ENCODE measurements at regions not wholly inside any gene's neighbourhood (a gene's known extent, or its start where the extent isn't known, plus 50 kb on each side); places are given as distances from the start of the nearest gene placed in this dataset.

- Histone ChIP-seq H3K36me3 (no peaks in the 10 kb centered on the region), H3K27me3 (no peaks in the 10 kb centered on the region), H3K27ac (no peak overlapping the region), H3K4me3 (no peak overlapping the region), H3K9me3 (no peaks in the 10 kb centered on the region), H3K4me1 (peaks cover 11 to 12% of the 10 kb centered on the region in 2 donors)
- ATAC-seq (no peak), DNase-seq (no peak)
- intact Hi-C loops (cut with DNase I; ENCODE audit: low total_unique reads): no loop called here
- no peak for TF ChIP-seq CTCF (IDR thresholded peaks at IDR 0.05 in 4 of 5, conservative IDR thresholded peaks at IDR 0.05 in 1 of 5)
- TF ChIP-seq POLR2A (IDR thresholded peaks at IDR 0.05): no peak
- in situ Hi-C loops (cut with MboI; ENCODE audit: low sequenced_read_pairs in 4 of 4): no loop called here
Observed at GRCh38 chr1:228980232-228980937, 245.1 kb downstream of the RHOU start.

- DNase-seq: no peak
- peaks cover 17 to 19% of the 10 kb centered on the region in 2 donors for H3K4me1 ChIP-seq
- no peak for ATAC-seq
- H3K4me3 ChIP-seq: no peak overlapping the region
- H3K27me3 ChIP-seq: no peaks in the 10 kb centered on the region
- no peaks in the 10 kb centered on the region for H3K9me3 ChIP-seq
- no peak for TF ChIP-seq POLR2A (IDR thresholded peaks at IDR 0.05)
- H3K27ac ChIP-seq: no peak overlapping the region
- in situ Hi-C loops (cut with MboI; ENCODE audit: low sequenced_read_pairs in 4 of 4) (no loop called here), intact Hi-C loops (cut with DNase I; ENCODE audit: low total_unique reads) (no loop called here)
- H3K36me3 ChIP-seq: no peaks in the 10 kb centered on the region
Observed at GRCh38 chr1:228982637-228983036, 247.4 kb downstream of the RHOU start.

GRCh38 chr1:228983231-228983660, 248.0 kb downstream of the RHOU start:
- Histone ChIP-seq H3K4me1 (peaks cover 17 to 18% of the 10 kb centered on the region in 2 donors), H3K27me3 (no peaks in the 10 kb centered on the region), H3K4me3 (no peak overlapping the region), H3K27ac (no peak overlapping the region), H3K36me3 (no peaks in the 10 kb centered on the region), H3K9me3 (no peaks in the 10 kb centered on the region)
- intact Hi-C loops (cut with DNase I; ENCODE audit: low total_unique reads) (no loop called here), in situ Hi-C loops (cut with MboI; ENCODE audit: low sequenced_read_pairs in 4 of 4) (no loop called here)
- no peak for TF ChIP-seq CTCF (IDR thresholded peaks at IDR 0.05 in 4 of 5, conservative IDR thresholded peaks at IDR 0.05 in 1 of 5)
- no peak for TF ChIP-seq POLR2A (IDR thresholded peaks at IDR 0.05)
- ATAC-seq: no peak
- no peak for DNase-seq

- DNase-seq (no peak), ATAC-seq (no peak)
- H3K36me3 ChIP-seq: no peaks in the 10 kb centered on the region
- no peaks in the 10 kb centered on the region for H3K27me3 ChIP-seq
- peaks cover 13 to 14% of the 10 kb centered on the region in 2 donors for H3K4me1 ChIP-seq
- H3K4me3 ChIP-seq: no peak overlapping the region
- no peaks in the 10 kb centered on the region for H3K9me3 ChIP-seq
- H3K27ac ChIP-seq: no peak overlapping the region
- intact Hi-C loops (cut with DNase I; ENCODE audit: low total_unique reads): no loop called here
- TF ChIP-seq CTCF (IDR thresholded peaks at IDR 0.05 in 4 of 5, conservative IDR thresholded peaks at IDR 0.05 in 1 of 5): no peak
- TF ChIP-seq POLR2A (IDR thresholded peaks at IDR 0.05): no peak
- in situ Hi-C loops (cut with MboI; ENCODE audit: low sequenced_read_pairs in 4 of 4): no loop called here
Observed at GRCh38 chr1:228983661-228984060, 248.4 kb downstream of the RHOU start.

GRCh38 chr1:228984107-228984506, 248.8 kb downstream of the RHOU start:
- H3K4me1 ChIP-seq: peaks cover 9 to 13% of the 10 kb centered on the region in 2 donors
- H3K27me3 ChIP-seq: no peaks in the 10 kb centered on the region
- no peaks in the 10 kb centered on the region for H3K36me3 ChIP-seq
- TF ChIP-seq POLR2A (IDR thresholded peaks at IDR 0.05) (no peak), CTCF (IDR thresholded peaks at IDR 0.05 in 4 of 5, conservative IDR thresholded peaks at IDR 0.05 in 1 of 5) (no peak)
- DNase-seq: no peak
- no peak overlapping the region for H3K27ac ChIP-seq
- in situ Hi-C loops (cut with MboI; ENCODE audit: low sequenced_read_pairs in 4 of 4) (no loop called here), intact Hi-C loops (cut with DNase I; ENCODE audit: low total_unique reads) (no loop called here)
- H3K4me3 ChIP-seq: no peak overlapping the region
- no peaks in the 10 kb centered on the region for H3K9me3 ChIP-seq
- no peak for ATAC-seq

Measured in gastrocnemius medialis (tissue), 4 donors.